SK-N-MC (cell line): ENCODE measurements at regions not wholly inside any gene's neighbourhood (a gene's known extent, or its start where the extent isn't known, plus 50 kb on each side); places are given as distances from the start of the nearest gene placed in this dataset.

Experiments
- DNase-seq: peaks from one replicate; pipeline ENCODE4 v3.0.0-alpha.2; 2011; ENCODE audit warnings: low read depth, low spot score
- H3K27ac ChIP-seq: fragments of 200-600 bp; sonication (generic); 2 replicates; pipeline ENCODE4 v1.5.1; 2016; ENCODE audit warnings: mixed run types
- H3K36me3 ChIP-seq: fragments of 200-600 bp; sonication (generic); 2 replicates; pipeline ENCODE4 v1.6.1; 2017; ENCODE audit warnings: antibody characterized with exemption, low read length, mixed read lengths; ENCODE audit not compliant: insufficient read depth
- H3K4me3 ChIP-seq: fragments of 200-600 bp; sonication (generic); 2 replicates; pipeline ENCODE4 v1.5.1; 2016
- H3K9ac ChIP-seq: fragments of 200-600 bp; sonication (generic); 2 replicates; pipeline ENCODE4 v1.8.0; 2017; ENCODE audit warnings: mixed run types, mixed read lengths; ENCODE audit not compliant: insufficient read length
- H3K9me3 ChIP-seq: fragments of 200-600 bp; sonication (generic); 2 replicates; pipeline ENCODE4 v1.6.1; 2017; ENCODE audit warnings: low read depth, mild to moderate bottlenecking, antibody characterized with exemption, low read length, moderate library complexity, mixed read lengths
- EZH2 ChIP-seq: fragments of 200-600 bp; sonication (generic); IDR thresholded peaks from one replicate; pipeline ENCODE4 v1.6.1; 2017; ENCODE audit warnings: antibody characterized with exemption
- FOXP2 ChIP-seq: optimal IDR thresholded peaks from 2 replicates; pipeline ENCODE3; 2011; ENCODE audit warnings: mild to moderate bottlenecking, moderate library complexity; ENCODE audit not compliant: insufficient read depth; ENCODE audit errors: extremely low read length, control extremely low read depth
- POLR2AphosphoS5 ChIP-seq: IDR thresholded peaks from 2 replicates; pipeline ENCODE4 v1.6.1; 2012; ENCODE audit warnings: mild to moderate bottlenecking, low read depth, low read length, borderline replicate concordance

GRCh38 chr2:2879781-2880180, 497.8 kb downstream of the EIPR1 start:
- H3K27ac ChIP-seq, result no peak overlapping the region
- H3K9me3 ChIP-seq, result no peaks in the 10 kb centered on the region
- TF ChIP-seq EZH2 (no peak), POLR2AphosphoS5 (no peak), FOXP2 (no peak)
- no peak overlapping the region for H3K4me3 ChIP-seq
- H3K36me3 ChIP-seq, result no peaks in the 10 kb centered on the region
- no peak overlapping the region for H3K9ac ChIP-seq
- DNase-seq, result no peak

- Histone ChIP-seq H3K36me3 (no peaks in the 10 kb centered on the region), H3K9ac (no peak overlapping the region), H3K4me3 (no peak overlapping the region), H3K9me3 (no peaks in the 10 kb centered on the region), H3K27ac (no peak overlapping the region)
- TF ChIP-seq EZH2, result no peak
- TF ChIP-seq FOXP2, result no peak
- TF ChIP-seq POLR2AphosphoS5, result no peak
- DNase-seq, result no peak
Measured at GRCh38 chr2:2879071-2879470, 498.5 kb downstream of the EIPR1 start.

GRCh38 chr2:2877427-2877826, 500.2 kb downstream of the EIPR1 start:
- TF ChIP-seq POLR2AphosphoS5, result no peak
- TF ChIP-seq FOXP2, result no peak
- TF ChIP-seq EZH2, result no peak
- no peak for DNase-seq
- Histone ChIP-seq H3K36me3 (no peaks in the 10 kb centered on the region), H3K27ac (no peak overlapping the region), H3K9me3 (no peaks in the 10 kb centered on the region), H3K9ac (no peak overlapping the region), H3K4me3 (no peak overlapping the region)

DNA sequence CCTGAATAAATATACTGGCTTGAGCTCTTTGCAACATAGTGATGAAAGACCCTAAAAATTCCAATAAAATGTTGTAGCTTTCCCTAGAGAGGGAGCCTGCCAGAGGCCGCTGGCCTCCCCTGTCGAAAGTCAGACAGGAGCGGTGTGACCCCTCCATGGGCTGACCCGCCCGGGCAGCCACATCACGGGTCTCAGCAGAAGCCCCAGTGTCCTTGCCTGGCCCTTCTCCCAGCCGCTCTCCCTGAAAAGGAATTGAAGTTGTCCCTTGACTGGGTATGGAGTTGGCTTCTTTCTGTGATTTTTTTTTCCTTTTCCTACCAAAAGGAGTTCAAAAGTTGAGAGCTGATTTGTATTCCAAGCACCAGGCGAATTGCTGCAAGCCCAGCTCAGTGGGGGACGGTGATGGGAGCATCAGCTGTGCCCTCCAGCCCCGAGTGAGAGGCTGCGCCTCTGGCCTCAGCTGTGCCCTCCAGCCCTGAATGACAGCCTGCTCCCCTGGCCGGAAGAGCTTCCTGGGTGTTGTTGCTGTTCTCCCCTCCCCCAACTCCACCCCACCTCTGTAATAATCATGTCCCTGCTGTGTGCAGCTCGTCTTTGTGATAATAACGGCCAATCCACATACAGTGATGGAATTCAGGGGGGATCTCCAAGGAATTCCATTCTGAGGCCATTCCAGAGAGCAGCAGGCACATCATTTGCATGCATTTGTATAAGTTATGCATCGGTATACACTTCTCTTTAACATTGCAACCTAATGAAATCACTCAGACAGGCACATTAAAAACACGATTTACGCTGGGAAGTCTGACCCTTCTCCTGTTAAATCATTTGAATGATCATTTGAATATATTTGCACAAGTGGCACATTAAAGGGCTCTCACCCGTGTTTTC, 501.0 kb downstream of the EIPR1 start:
- H3K9ac ChIP-seq, result no peak overlapping the region
- H3K36me3 ChIP-seq, result no peaks in the 10 kb centered on the region
- TF ChIP-seq EZH2 (no peak), FOXP2 (no peak), POLR2AphosphoS5 (no peak)
- H3K9me3 ChIP-seq, result no peaks in the 10 kb centered on the region
- H3K27ac ChIP-seq, result no peak overlapping the region
- no peak for DNase-seq
- no peak overlapping the region for H3K4me3 ChIP-seq

DNA sequence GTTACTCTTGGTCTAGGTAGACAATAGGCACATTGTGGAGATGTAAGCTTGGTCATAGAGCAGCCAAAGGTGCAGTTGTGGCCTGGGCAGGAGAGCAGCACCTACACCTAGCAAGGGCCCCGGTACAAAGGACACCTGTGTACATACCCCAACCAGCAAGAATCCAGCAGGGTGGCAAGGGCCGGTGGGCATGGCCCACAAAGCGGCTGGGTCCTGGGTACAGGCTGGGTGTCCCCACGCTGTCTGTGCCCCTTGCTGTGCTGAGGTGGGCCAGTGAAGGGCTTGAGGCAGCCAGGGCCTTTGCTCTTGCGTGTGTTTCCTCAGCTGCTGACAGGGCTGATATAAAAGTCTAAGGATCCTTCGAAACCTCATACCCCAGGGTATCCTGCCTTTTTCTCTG, 501.8 kb downstream of the EIPR1 start:
- Histone ChIP-seq H3K9me3 (no peaks in the 10 kb centered on the region), H3K9ac (no peak overlapping the region), H3K4me3 (no peak overlapping the region), H3K36me3 (no peaks in the 10 kb centered on the region), H3K27ac (no peak overlapping the region)
- TF ChIP-seq POLR2AphosphoS5 (no peak), FOXP2 (no peak), EZH2 (no peak)
- no peak for DNase-seq

DNA sequence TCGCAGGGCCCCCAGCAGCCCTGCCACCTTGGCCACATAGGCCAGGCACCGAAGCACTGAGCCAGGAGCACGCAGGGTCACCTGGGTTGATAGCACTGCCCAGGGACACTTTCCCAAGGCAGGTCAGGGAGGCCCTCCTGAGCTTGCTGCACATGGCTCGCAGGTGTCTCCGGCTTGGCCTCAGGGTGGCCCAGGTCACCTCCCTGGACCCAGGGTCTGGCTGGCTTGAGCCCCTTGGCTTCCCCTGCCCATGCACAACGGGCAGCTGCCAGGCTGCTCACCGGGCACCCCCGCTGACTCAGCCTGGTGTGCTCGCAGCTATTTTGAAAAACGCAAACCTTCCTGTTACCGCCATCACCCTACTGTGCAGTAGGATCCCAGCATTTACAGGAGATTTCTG, 502.3 kb downstream of the EIPR1 start:
- no peak overlapping the region for H3K4me3 ChIP-seq
- H3K9ac ChIP-seq, result no peak overlapping the region
- TF ChIP-seq POLR2AphosphoS5, result no peak
- no peak for TF ChIP-seq FOXP2
- no peak for TF ChIP-seq EZH2
- no peaks in the 10 kb centered on the region for H3K9me3 ChIP-seq
- H3K36me3 ChIP-seq, result no peaks in the 10 kb centered on the region
- H3K27ac ChIP-seq, result no peak overlapping the region
- DNase-seq, result no peak

DNA sequence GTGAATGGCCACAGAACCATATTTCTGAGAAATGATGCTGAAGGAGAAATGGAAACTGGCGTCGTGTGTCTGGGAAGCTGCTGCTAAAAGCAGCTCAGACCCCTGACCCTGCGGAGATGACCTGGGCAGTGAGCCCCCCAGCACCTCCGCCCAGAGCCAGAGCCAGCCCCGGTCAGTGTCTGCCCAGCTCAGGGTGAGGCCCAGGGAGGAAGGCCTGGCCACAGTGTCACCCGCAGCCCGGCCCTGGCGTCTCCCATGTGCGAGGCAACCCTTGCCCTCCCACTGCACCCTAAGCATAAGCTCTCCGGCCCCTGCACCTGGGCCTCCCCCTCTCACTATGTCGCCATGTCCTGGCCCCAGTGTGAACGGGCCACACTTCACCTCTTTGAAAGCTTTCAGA, 502.8 kb downstream of the EIPR1 start:
- Histone ChIP-seq H3K4me3 (no peak overlapping the region), H3K9me3 (no peaks in the 10 kb centered on the region), H3K36me3 (no peaks in the 10 kb centered on the region), H3K27ac (no peak overlapping the region), H3K9ac (no peak overlapping the region)
- no peak for DNase-seq
- no peak for TF ChIP-seq POLR2AphosphoS5
- no peak for TF ChIP-seq FOXP2
- TF ChIP-seq EZH2, result no peak

DNA sequence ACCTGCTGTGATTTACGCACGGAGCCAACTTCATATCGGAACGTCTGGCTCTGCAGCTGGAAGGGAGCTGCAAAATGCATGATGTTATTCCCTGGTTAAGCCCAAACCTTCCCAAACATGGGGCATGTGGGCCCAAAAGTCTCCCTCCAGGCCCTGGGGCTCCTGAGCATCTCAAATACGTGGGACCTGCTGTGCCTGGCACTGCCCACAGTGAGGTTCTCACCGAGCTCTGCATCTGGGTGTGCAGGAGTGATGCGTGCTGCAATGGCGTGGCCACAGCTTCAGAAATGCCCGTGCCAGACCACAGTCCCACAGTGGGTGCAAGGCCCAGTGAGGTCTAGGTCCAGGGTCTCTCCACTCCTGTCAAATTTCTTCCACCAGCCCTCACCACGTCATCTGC, 503.3 kb downstream of the EIPR1 start:
- Histone ChIP-seq H3K36me3 (no peaks in the 10 kb centered on the region), H3K27ac (no peak overlapping the region), H3K9me3 (no peaks in the 10 kb centered on the region), H3K9ac (no peak overlapping the region), H3K4me3 (no peak overlapping the region)
- no peak for DNase-seq
- no peak for TF ChIP-seq FOXP2
- TF ChIP-seq EZH2, result no peak
- no peak for TF ChIP-seq POLR2AphosphoS5

DNA sequence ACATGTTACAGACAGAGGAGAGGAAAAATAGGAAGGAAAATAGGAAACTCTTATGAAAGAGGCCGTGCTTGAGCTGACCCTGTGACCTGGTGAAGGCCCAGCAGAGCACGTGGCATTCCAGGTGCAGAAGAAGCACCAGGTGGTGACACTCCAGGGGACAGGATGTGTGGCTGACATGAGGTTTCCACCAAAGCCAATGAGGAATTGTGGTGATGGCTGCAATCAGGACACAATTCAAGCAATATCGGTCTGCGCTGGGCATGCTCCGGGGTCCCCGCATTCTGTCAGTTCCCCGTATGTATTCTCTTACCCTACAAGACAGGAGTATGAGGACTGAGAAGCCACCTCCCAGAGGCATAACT, 504.2 kb downstream of the EIPR1 start:
- H3K9me3 ChIP-seq, result no peaks in the 10 kb centered on the region
- DNase-seq, result no peak
- TF ChIP-seq FOXP2, result no peak
- no peak for TF ChIP-seq EZH2
- TF ChIP-seq POLR2AphosphoS5, result no peak
- no peak overlapping the region for H3K4me3 ChIP-seq
- H3K9ac ChIP-seq, result no peak overlapping the region
- H3K27ac ChIP-seq, result no peak overlapping the region
- H3K36me3 ChIP-seq, result no peaks in the 10 kb centered on the region
